ENCODE measurements at regions not wholly inside any gene's neighbourhood (a gene's known extent, or its start where the extent isn't known, plus 50 kb on each side); places are given as distances from the start of the nearest gene placed in this dataset.

- Mint-ChIP-seq H3K36me3 (no peaks in the 10 kb centered on the region), H3K27me3 (ENCODE audit: low read depth in 2 of 2) (no peaks in the 10 kb centered on the region), H3K4me3 (no peak overlapping the region), H3K9me3 (peaks cover 3 to 7% of the 10 kb centered on the region in 2 donors), H3K27ac (no peak overlapping the region), H3K4me1 (no peaks in the 10 kb centered on the region)
- Histone ChIP-seq H3K9me3 (ENCODE audit: control insufficient read depth, insufficient read depth, low read length) (no peaks in the 10 kb centered on the region), H3K27me3 (ENCODE audit: control insufficient read depth, insufficient read depth, low read length) (no peaks in the 10 kb centered on the region), H3K4me1 (ENCODE audit: control insufficient read depth, insufficient read depth, low read length) (no peaks in the 10 kb centered on the region), H3K36me3 (ENCODE audit: control insufficient read depth, insufficient read depth, low read length) (no peaks in the 10 kb centered on the region), H3K4me3 (ENCODE audit: low read length) (no peak overlapping the region), H3K27ac (ENCODE audit: low read length) (no peak overlapping the region)
- no peak for TF ChIP-seq CTCF (IDR thresholded peaks at IDR 0.05)
- WGBS (ENCODE audit: insufficient coverage), result 84% methylated on average over 4 of the region's 4 CpGs
- DNase-seq (no peak), ATAC-seq (no peak)
- intact Hi-C loops (cut with micrococcal nuclease), result no loop called here
Measured at GRCh38 chr12:97924122-97924521, 461.5 kb downstream of the RMST start.

GRCh38 chr12:97927977-97928376, 465.4 kb downstream of the RMST start:
- Mint-ChIP-seq H3K9me3 (no peaks in the 10 kb centered on the region), H3K36me3 (no peaks in the 10 kb centered on the region), H3K4me3 (no peak overlapping the region), H3K27me3 (ENCODE audit: low read depth in 2 of 2) (no peaks in the 10 kb centered on the region), H3K27ac (no peak overlapping the region), H3K4me1 (no peaks in the 10 kb centered on the region)
- Histone ChIP-seq H3K9me3 (ENCODE audit: control insufficient read depth, insufficient read depth, low read length) (no peaks in the 10 kb centered on the region), H3K36me3 (ENCODE audit: control insufficient read depth, insufficient read depth, low read length) (no peaks in the 10 kb centered on the region), H3K4me1 (ENCODE audit: control insufficient read depth, insufficient read depth, low read length) (no peaks in the 10 kb centered on the region), H3K27me3 (ENCODE audit: control insufficient read depth, insufficient read depth, low read length) (no peaks in the 10 kb centered on the region), H3K4me3 (ENCODE audit: low read length) (no peak overlapping the region), H3K27ac (ENCODE audit: low read length) (no peak overlapping the region)
- DNase-seq, result no peak
- intact Hi-C loops (cut with micrococcal nuclease), result no loop called here
- WGBS (ENCODE audit: insufficient coverage), result 83% methylated on average over 6 of the region's 6 CpGs
- no peak for ATAC-seq
- no peak for TF ChIP-seq CTCF (IDR thresholded peaks at IDR 0.05)

- Histone ChIP-seq H3K27ac (ENCODE audit: low read length) (no peak overlapping the region), H3K36me3 (ENCODE audit: control insufficient read depth, insufficient read depth, low read length) (no peaks in the 10 kb centered on the region), H3K9me3 (ENCODE audit: control insufficient read depth, insufficient read depth, low read length) (no peaks in the 10 kb centered on the region), H3K27me3 (ENCODE audit: control insufficient read depth, insufficient read depth, low read length) (no peaks in the 10 kb centered on the region), H3K4me1 (ENCODE audit: control insufficient read depth, insufficient read depth, low read length) (no peaks in the 10 kb centered on the region), H3K4me3 (ENCODE audit: low read length) (no peak overlapping the region)
- Mint-ChIP-seq H3K36me3 (no peaks in the 10 kb centered on the region), H3K27ac (no peak overlapping the region), H3K27me3 (ENCODE audit: low read depth in 2 of 2) (no peaks in the 10 kb centered on the region), H3K4me3 (no peak overlapping the region), H3K4me1 (no peaks in the 10 kb centered on the region), H3K9me3 (peaks cover 8% of the 10 kb centered on the region in 2 donors)
- DNase-seq (no peak), ATAC-seq (no peak)
- intact Hi-C loops (cut with micrococcal nuclease), result no loop called here
- WGBS (ENCODE audit: insufficient coverage), result 75% methylated on average over 3 of the region's 5 CpGs
- TF ChIP-seq CTCF (IDR thresholded peaks at IDR 0.05), result no peak
Measured at GRCh38 chr12:97936165-97936564, 473.6 kb downstream of the RMST start.

GRCh38 chr12:97938031-97938430, 475.4 kb downstream of the RMST start:
- Mint-ChIP-seq H3K4me3 (no peak overlapping the region), H3K36me3 (no peaks in the 10 kb centered on the region), H3K9me3 (peaks cover 8 to 10% of the 10 kb centered on the region in 2 donors), H3K4me1 (no peaks in the 10 kb centered on the region), H3K27me3 (ENCODE audit: low read depth in 2 of 2) (no peaks in the 10 kb centered on the region), H3K27ac (no peak overlapping the region)
- DNase-seq (no peak), ATAC-seq (no peak)
- H3K9me3 ChIP-seq (ENCODE audit: control insufficient read depth, insufficient read depth, low read length), result no peaks in the 10 kb centered on the region
- TF ChIP-seq CTCF (IDR thresholded peaks at IDR 0.05), result no peak
- H3K36me3 ChIP-seq (ENCODE audit: control insufficient read depth, insufficient read depth, low read length), result no peaks in the 10 kb centered on the region
- H3K4me1 ChIP-seq (ENCODE audit: control insufficient read depth, insufficient read depth, low read length), result no peaks in the 10 kb centered on the region
- no peak overlapping the region for H3K27ac ChIP-seq (ENCODE audit: low read length)
- no peaks in the 10 kb centered on the region for H3K27me3 ChIP-seq (ENCODE audit: control insufficient read depth, insufficient read depth, low read length)
- intact Hi-C loops (cut with micrococcal nuclease), result no loop called here
- H3K4me3 ChIP-seq (ENCODE audit: low read length), result no peak overlapping the region
